CD4-positive, alpha-beta T cell treated with Interleukin-10 for 1 hour (primary cell): ENCODE measurements at regions not wholly inside any gene's neighbourhood (a gene's known extent, or its start where the extent isn't known, plus 50 kb on each side); places are given as distances from the start of the nearest gene placed in this dataset.
"Not testable (repeated sequence)": the region's sequence is repeated elsewhere in the genome, so short reads cannot be mapped to it uniquely, and the experiment has no call there.

Experiments
- DNase-seq: peaks from one replicate; pipeline ENCODE4 v3.0.0-alpha.2; 2020

DNA sequence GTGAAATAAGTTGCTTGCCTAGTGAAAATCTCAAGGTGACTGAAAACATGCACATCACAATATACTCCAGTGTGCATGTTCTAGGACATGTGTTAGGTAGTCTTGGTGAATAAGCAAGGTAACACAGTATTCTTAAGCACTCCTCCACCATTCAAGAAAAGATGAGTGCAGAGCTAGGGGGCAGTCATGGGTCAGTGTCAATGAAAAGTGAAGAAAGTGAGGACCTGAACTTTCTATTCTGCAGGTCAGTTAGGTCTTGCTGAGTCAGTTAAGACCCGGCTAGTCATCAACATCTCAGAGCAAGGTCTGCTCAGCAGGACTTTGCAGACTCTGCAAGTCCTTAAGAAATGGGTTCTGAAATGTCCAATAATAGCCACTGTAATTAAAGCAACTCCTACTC, 82.6 kb upstream of the POMZP3 start:
- not testable (repeated sequence) for DNase-seq

GRCh38 chr7:76708446-76708845, 81.4 kb upstream of the POMZP3 start:
- DNase-seq, result not testable (repeated sequence)

DNA sequence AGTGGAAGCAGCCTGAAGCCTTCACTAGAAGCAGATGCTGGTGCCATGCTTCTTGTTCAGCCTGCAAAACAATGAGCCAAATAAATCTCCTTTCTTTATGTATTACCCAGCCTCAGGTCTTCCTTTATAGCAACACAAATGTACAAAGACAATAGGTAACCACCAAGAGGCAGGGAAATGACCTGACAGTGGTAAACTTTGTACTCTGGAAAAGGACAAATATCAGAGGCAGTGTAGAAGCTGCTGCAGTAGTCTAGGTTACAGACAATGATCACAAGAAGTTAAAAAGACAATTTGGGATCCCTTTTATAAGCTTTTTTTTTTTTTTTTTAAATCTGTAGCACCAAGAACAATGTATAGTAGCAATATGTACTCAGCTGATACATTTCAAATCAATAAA, 76.7 kb upstream of the POMZP3 start:
- not testable (repeated sequence) for DNase-seq

DNA sequence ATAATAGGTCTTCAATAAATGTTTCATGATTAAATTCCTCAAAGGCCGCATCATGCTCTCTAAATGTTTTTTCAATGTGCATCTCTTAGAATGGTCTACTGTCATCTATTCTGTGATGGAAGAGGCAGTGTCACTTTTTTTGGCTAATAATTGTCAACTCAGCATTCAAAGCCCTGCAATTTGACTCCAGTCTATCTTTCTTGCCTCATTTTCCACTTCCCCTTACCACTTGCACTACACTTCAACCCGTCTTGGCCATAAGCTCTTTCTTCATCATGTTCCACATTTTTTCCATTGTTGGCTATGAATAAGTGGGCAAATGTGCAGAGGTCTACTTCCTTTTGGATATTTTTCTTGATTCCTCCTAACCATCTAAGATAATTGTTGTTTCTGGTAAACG, 59.2 kb upstream of the POMZP3 start:
- not testable (repeated sequence) for DNase-seq

- not testable (repeated sequence) for DNase-seq
Observed at GRCh38 chr7:76684737-76685136, 57.7 kb upstream of the POMZP3 start.

- not testable (repeated sequence) for DNase-seq
Observed at GRCh38 chr7:76683631-76684030, 56.6 kb upstream of the POMZP3 start.

- DNase-seq, result not testable (repeated sequence)
Observed at GRCh38 chr7:76681810-76682209, 54.7 kb upstream of the POMZP3 start.

GRCh38 chr7:76679174-76679573, 52.1 kb upstream of the POMZP3 start:
- not testable (repeated sequence) for DNase-seq

DNA sequence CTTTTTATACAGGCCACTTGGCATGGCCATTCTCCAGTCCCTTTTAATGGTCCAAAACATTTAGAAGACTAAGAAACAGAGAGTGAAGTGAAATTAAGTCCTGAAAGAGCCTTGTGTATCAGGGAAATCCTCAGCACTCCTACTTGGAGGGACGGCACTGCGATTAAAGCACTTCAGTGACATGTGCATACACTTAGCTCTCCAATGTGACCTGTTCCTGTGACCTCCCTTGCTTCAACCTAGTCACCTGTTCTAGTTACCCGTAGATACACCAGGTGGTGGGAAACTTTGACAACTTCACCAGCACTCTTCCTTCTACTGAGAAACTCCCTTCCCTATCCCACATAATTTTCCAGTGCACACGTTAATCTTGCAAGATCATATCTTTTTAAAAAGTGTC, 51.4 kb upstream of the POMZP3 start:
- not testable (repeated sequence) for DNase-seq

DNA sequence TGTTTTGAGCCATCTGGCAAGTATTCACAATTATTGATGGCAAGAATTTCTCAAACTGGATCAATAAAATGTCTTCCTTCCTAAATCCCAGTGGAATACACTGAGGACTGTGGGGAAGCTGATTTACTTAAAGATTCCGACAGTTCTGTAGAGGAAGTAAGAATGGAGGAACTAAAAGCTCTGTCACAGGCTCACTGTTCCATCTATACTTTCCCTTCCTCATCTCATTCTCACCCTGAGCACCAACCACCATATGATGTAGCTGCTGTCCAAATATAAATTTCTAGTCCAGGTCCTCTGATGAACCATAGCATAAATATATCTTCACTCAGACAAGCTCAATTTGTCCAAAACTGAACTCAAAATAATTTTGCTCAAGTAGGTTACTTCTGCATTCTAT, 49.8 kb upstream of the POMZP3 start:
- DNase-seq, result not testable (repeated sequence)
